GM23338 (cell line): ENCODE measurements at regions not wholly inside any gene's neighbourhood (a gene's known extent, or its start where the extent isn't known, plus 50 kb on each side); places are given as distances from the start of the nearest gene placed in this dataset.

Experiments used
- ATAC-seq: fragments of 200-7000 bp; cut with Tn5 transposase; 3 replicates; pipeline ENCODE4 v1.9.1; 2020
- DNase-seq: peaks from one replicate; pipeline ENCODE4 v3.0.0-alpha.2; 2015; ENCODE audit warnings: low spot score
- H2AFZ ChIP-seq: fragments of 200-600 bp; sonication (generic); 2 replicates; pipeline ENCODE4 v1.8.0; 2016; ENCODE audit warnings: antibody characterized with exemption, mild to moderate bottlenecking, moderate library complexity
- H3F3A ChIP-seq: fragments of 200-600 bp; sonication (generic); replicated peaks from 2 replicates; pipeline ENCODE4 v1.8.0; 2017; ENCODE audit warnings: antibody characterized with exemption, mixed run types, low read depth
- H3K27ac ChIP-seq: fragments of 200-600 bp; sonication (generic); 2 replicates; pipeline ENCODE4 v1.6.1; 2016; ENCODE audit warnings: low read depth
- H3K27me3 ChIP-seq: fragments of 200-600 bp; sonication (generic); 2 replicates; pipeline ENCODE4 v1.8.0; 2016; ENCODE audit warnings: mild to moderate bottlenecking, mixed run types, moderate library complexity; ENCODE audit not compliant: insufficient read depth
- H3K36me3 ChIP-seq: fragments of 200-600 bp; sonication (generic); 2 replicates; pipeline ENCODE4 v1.8.0; 2016; ENCODE audit warnings: mild to moderate bottlenecking; ENCODE audit not compliant: insufficient read depth
- H3K4me1 ChIP-seq: fragments of 200-600 bp; sonication (generic); 2 replicates; pipeline ENCODE4 v1.8.0; 2016; ENCODE audit warnings: mild to moderate bottlenecking, moderate library complexity; ENCODE audit not compliant: insufficient read depth
- H3K4me2 ChIP-seq: fragments of 200-600 bp; sonication (generic); 2 replicates; pipeline ENCODE4 v1.7.1; 2017; ENCODE audit warnings: mixed run types
- H3K4me3 ChIP-seq: fragments of 200-600 bp; sonication (generic); 2 replicates; pipeline ENCODE4 v1.6.1; 2016; ENCODE audit warnings: mixed run types
- H3K79me2 ChIP-seq: fragments of 200-600 bp; sonication (generic); replicated peaks from 2 replicates; pipeline ENCODE4 v1.8.0; 2017; ENCODE audit warnings: mild to moderate bottlenecking; ENCODE audit not compliant: insufficient read depth
- H3K9me2 ChIP-seq: fragments of 200-600 bp; sonication (generic); 2 replicates; pipeline ENCODE4 v1.8.0; 2017; ENCODE audit not compliant: insufficient read depth
- H4K20me1 ChIP-seq: fragments of 200-600 bp; sonication (generic); replicated peaks from 2 replicates; pipeline ENCODE4 v1.8.0; 2017; ENCODE audit warnings: mild to moderate bottlenecking; ENCODE audit not compliant: insufficient read depth
- H3K27ac Mint-ChIP-seq: 2 replicates; pipeline ENCODE4 v1.8.0; 2020; ENCODE audit warnings: inconsistent platforms, mild to moderate bottlenecking, moderate library complexity, mixed read lengths
- H3K27me3 Mint-ChIP-seq: 3 replicates; pipeline ENCODE4 v1.8.0; 2022; ENCODE audit warnings: low read depth, mild to moderate bottlenecking, moderate library complexity, mixed read lengths, inconsistent platforms; ENCODE audit not compliant: insufficient read depth, poor library complexity
- H3K36me3 Mint-ChIP-seq: 3 replicates; pipeline ENCODE4 v1.8.0; 2021; ENCODE audit warnings: low read depth, mild to moderate bottlenecking, inconsistent platforms, moderate library complexity, mixed read lengths
- H3K4me1 Mint-ChIP-seq: 3 replicates; pipeline ENCODE4 v1.8.0; 2020; ENCODE audit warnings: mild to moderate bottlenecking, inconsistent platforms, mixed read lengths
- H3K4me3 Mint-ChIP-seq: 3 replicates; pipeline ENCODE4 v1.8.0; 2021; ENCODE audit warnings: moderate library complexity, mild to moderate bottlenecking, inconsistent platforms, mixed read lengths
- H3K9me3 Mint-ChIP-seq: 3 replicates; pipeline ENCODE4 v1.8.0; 2020; ENCODE audit warnings: moderate library complexity, mild to moderate bottlenecking, inconsistent platforms, mixed read lengths
- CREB1 ChIP-seq: fragments of 250-450 bp; sonication (Bioruptor Pico); IDR thresholded peaks from 2 replicates; pipeline ENCODE4 v1.5.0; 2020; ENCODE audit warnings: low read depth, mild to moderate bottlenecking, moderate library complexity
- EZH2 ChIP-seq: fragments of 200-600 bp; sonication (generic); IDR thresholded peaks from one replicate; pipeline ENCODE4 v1.8.0; 2017; ENCODE audit warnings: antibody characterized with exemption, mild to moderate bottlenecking, low read depth; ENCODE audit not compliant: unreplicated experiment
- NANOG ChIP-seq: IDR thresholded peaks from 2 replicates; pipeline ENCODE4 v1.6.1; 2016; ENCODE audit warnings: antibody characterized with exemption, borderline replicate concordance
- POLR2AphosphoS5 ChIP-seq: IDR thresholded peaks from 2 replicates; pipeline ENCODE4 v1.6.1; 2016; ENCODE audit warnings: antibody characterized with exemption, low read depth
- STAT1 ChIP-seq: IDR thresholded peaks from one replicate; pipeline ENCODE4 v1.6.1; 2016; ENCODE audit warnings: antibody characterized with exemption; ENCODE audit not compliant: unreplicated experiment
- ZNF114 ChIP-seq: fragments of 250-450 bp; sonication (Bioruptor Pico); IDR thresholded peaks from 2 replicates; pipeline ENCODE4 v1.5.0; 2020; ENCODE audit warnings: mild to moderate bottlenecking, moderate library complexity
- ZNF331 ChIP-seq: fragments of 250-450 bp; sonication (Bioruptor Pico); IDR thresholded peaks from 2 replicates; pipeline ENCODE4 v1.5.0; 2020; ENCODE audit warnings: low read depth, mild to moderate bottlenecking, moderate library complexity
- TF ChIP-seq, protein P1 (sequence below): IDR thresholded peaks from 2 replicates; pipeline ENCODE4 v1.6.1; 2016; ENCODE audit warnings: antibody characterized with exemption
- TF ChIP-seq, protein P2 (sequence below): IDR thresholded peaks from one replicate; pipeline ENCODE4 v1.6.1; 2018; ENCODE audit warnings: antibody characterized with exemption; ENCODE audit not compliant: unreplicated experiment
- TF ChIP-seq, protein P3 (sequence below), 2 experiments: fragments of 200-600 bp in 1 of 2; sonication (generic) in 1 of 2; conservative IDR thresholded peaks; 2 replicates each; pipeline versions ENCODE4 v1.5.1 to v1.6.1; 2016 to 2017; ENCODE audit warnings: antibody characterized with exemption in 2 of 2, low read depth in 2 of 2, mild to moderate bottlenecking in 2 of 2, moderate library complexity in 1 of 2

DNA sequence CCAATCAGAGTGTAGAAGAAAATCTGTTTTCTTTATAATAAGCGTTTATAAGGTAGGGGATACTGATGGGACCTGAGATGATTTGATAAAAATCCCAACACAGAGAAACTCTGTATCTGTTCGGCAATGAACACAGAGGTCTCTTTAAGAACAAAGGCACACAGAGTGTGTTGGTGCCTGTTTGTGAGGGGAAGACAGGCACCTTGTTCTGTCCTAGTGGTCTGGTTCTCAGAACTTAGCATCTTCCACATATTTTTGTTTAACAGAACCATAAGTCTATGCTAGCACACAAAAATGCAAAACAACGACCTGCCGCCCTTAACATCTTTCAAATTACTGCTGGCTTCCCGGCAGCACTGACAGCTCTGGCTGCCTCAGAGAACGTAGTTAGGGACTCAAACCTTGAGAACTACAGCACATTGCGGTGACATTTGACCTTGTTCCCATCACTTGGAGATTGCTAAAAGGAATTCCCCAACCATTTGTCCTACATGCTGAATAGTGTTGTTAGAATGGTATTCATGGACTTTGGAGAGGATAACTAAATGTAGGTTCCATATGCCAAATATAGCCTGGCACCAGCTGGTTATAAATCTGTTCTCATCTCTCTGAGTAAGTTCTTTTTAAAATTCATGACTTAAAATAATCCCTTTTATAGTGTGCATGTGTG lies 871.7 kb upstream of the TYRP1 start:
- H3K9me2 ChIP-seq, result 0 out of 2 replicates have a peak, but pooled peaks cover 5% of the 10 kb centered on the region
- H3F3A ChIP-seq, result no peaks in the 10 kb centered on the region
- Mint-ChIP-seq H3K9me3 (no peaks in the 10 kb centered on the region), H3K36me3 (no peaks in the 10 kb centered on the region), H3K4me1 (no peaks in the 10 kb centered on the region), H3K27ac (no peak overlapping the region), H3K4me3 (no peak overlapping the region), H3K27me3 (no peaks in the 10 kb centered on the region)
- no peak overlapping the region for H3K27ac ChIP-seq
- H3K4me1 ChIP-seq, result no peaks in the 10 kb centered on the region
- TF ChIP-seq, protein P1, sequence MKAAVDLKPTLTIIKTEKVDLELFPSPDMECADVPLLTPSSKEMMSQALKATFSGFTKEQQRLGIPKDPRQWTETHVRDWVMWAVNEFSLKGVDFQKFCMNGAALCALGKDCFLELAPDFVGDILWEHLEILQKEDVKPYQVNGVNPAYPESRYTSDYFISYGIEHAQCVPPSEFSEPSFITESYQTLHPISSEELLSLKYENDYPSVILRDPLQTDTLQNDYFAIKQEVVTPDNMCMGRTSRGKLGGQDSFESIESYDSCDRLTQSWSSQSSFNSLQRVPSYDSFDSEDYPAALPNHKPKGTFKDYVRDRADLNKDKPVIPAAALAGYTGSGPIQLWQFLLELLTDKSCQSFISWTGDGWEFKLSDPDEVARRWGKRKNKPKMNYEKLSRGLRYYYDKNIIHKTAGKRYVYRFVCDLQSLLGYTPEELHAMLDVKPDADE, result no peak
- no peak for TF ChIP-seq POLR2AphosphoS5
- no peak for TF ChIP-seq NANOG
- TF ChIP-seq, protein P2, sequence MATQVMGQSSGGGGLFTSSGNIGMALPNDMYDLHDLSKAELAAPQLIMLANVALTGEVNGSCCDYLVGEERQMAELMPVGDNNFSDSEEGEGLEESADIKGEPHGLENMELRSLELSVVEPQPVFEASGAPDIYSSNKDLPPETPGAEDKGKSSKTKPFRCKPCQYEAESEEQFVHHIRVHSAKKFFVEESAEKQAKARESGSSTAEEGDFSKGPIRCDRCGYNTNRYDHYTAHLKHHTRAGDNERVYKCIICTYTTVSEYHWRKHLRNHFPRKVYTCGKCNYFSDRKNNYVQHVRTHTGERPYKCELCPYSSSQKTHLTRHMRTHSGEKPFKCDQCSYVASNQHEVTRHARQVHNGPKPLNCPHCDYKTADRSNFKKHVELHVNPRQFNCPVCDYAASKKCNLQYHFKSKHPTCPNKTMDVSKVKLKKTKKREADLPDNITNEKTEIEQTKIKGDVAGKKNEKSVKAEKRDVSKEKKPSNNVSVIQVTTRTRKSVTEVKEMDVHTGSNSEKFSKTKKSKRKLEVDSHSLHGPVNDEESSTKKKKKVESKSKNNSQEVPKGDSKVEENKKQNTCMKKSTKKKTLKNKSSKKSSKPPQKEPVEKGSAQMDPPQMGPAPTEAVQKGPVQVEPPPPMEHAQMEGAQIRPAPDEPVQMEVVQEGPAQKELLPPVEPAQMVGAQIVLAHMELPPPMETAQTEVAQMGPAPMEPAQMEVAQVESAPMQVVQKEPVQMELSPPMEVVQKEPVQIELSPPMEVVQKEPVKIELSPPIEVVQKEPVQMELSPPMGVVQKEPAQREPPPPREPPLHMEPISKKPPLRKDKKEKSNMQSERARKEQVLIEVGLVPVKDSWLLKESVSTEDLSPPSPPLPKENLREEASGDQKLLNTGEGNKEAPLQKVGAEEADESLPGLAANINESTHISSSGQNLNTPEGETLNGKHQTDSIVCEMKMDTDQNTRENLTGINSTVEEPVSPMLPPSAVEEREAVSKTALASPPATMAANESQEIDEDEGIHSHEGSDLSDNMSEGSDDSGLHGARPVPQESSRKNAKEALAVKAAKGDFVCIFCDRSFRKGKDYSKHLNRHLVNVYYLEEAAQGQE, result no peak
- no peak for TF ChIP-seq ZNF331
- TF ChIP-seq, protein P3, sequence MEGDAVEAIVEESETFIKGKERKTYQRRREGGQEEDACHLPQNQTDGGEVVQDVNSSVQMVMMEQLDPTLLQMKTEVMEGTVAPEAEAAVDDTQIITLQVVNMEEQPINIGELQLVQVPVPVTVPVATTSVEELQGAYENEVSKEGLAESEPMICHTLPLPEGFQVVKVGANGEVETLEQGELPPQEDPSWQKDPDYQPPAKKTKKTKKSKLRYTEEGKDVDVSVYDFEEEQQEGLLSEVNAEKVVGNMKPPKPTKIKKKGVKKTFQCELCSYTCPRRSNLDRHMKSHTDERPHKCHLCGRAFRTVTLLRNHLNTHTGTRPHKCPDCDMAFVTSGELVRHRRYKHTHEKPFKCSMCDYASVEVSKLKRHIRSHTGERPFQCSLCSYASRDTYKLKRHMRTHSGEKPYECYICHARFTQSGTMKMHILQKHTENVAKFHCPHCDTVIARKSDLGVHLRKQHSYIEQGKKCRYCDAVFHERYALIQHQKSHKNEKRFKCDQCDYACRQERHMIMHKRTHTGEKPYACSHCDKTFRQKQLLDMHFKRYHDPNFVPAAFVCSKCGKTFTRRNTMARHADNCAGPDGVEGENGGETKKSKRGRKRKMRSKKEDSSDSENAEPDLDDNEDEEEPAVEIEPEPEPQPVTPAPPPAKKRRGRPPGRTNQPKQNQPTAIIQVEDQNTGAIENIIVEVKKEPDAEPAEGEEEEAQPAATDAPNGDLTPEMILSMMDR (conservative IDR thresholded peaks at IDR 0.05; ENCODE audit: low read depth in 2 of 2), result no peak
- no peak for TF ChIP-seq STAT1
- no peak for TF ChIP-seq ZNF114
- TF ChIP-seq CREB1, result no peak
- TF ChIP-seq EZH2, result no peak
- no peaks in the 10 kb centered on the region for H3K36me3 ChIP-seq
- H4K20me1 ChIP-seq, result no peaks in the 10 kb centered on the region
- no peaks in the 10 kb centered on the region for H3K79me2 ChIP-seq
- DNase-seq (peak; percentile 13), ATAC-seq (no peak)
- no peak overlapping the region for H3K4me2 ChIP-seq
- H3K4me3 ChIP-seq, result no peak overlapping the region
- H2AFZ ChIP-seq, result 0 out of 2 replicates have a peak overlapping the region, but pooled peaks have one; percentile 15
- H3K27me3 ChIP-seq, result no peaks in the 10 kb centered on the region
